ENCODE measurements at regions not wholly inside any gene's neighbourhood (a gene's known extent, or its start where the extent isn't known, plus 50 kb on each side); places are given as distances from the start of the nearest gene placed in this dataset.

DNA sequence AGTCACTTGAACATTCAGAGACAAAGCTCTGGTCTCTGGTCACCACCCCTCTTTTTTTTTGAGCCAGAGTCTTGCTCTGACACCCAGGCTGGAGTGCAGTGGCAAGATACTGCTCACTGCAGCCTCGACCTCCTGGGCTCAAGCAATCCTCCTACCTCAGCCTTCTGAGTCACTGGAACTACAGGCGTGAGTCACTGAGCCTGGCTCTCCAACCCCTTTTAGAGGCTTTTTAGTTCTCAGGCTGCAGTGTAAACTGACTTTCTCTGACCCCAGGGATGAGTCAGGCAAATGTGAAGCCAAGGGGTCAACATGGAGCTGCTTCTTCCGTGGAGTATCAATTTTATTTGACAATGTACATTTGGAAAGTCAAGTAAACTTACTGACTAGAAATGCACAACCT lies 229.2 kb downstream of the PTTG2 start:
- no peak for DNase-seq

GRCh38 chr4:38190717-38191178 lies 230.6 kb downstream of the PTTG2 start:
- no peak for DNase-seq

GRCh38 chr4:38192516-38192915 lies 232.3 kb downstream of the PTTG2 start:
- DNase-seq, result no peak

GRCh38 chr4:38193236-38193863 lies 233.2 kb downstream of the PTTG2 start:
- no peak for DNase-seq

GRCh38 chr4:38194047-38194602 lies 233.9 kb downstream of the PTTG2 start:
- no peak for DNase-seq

DNA sequence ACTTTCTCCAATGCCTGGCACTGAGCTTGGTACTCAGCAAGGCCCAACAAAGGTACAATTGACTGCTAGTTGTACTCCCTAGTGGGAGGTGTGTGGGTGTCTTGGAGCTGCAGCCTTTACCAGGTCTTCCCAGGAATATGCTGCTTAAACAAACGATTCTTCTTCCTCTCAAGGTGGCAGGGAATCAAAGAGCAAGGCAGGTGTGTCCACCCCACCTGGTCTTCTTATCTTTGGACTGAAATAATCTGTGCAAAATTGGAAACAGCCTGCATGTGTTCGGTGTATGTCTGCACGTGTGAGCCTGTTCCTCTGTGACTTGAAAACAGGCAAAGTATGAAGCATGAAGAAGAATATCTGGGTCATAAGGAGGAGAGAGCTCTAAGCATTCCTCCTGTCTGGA lies 235.3 kb downstream of the PTTG2 start:
- no peak for DNase-seq

DNA sequence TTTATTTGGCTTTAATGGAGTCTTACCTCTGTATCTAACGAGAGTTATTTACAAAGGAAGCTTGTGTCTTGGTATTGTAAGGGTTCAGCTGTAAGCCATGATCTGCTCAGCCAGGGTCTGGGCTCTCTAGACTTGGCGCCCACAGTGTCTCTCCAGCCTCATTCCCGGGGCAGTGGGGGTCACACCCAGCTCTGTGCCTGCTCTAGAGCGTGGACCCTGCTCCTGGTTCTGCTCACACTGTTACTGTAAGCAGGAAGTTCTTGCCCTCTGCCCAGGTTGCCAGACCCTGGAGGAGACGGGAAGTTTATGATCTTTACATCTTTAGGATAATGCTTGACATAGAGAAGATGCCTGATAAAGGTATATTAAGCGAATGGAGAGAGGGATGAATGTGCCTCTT lies 235.7 kb downstream of the PTTG2 start:
- no peak for DNase-seq

GRCh38 chr4:38202242-38202641 lies 242.0 kb downstream of the PTTG2 start:
- DNase-seq, result no peak

GRCh38 chr4:38203609-38204008 lies 243.4 kb downstream of the PTTG2 start:
- no peak for DNase-seq

DNA sequence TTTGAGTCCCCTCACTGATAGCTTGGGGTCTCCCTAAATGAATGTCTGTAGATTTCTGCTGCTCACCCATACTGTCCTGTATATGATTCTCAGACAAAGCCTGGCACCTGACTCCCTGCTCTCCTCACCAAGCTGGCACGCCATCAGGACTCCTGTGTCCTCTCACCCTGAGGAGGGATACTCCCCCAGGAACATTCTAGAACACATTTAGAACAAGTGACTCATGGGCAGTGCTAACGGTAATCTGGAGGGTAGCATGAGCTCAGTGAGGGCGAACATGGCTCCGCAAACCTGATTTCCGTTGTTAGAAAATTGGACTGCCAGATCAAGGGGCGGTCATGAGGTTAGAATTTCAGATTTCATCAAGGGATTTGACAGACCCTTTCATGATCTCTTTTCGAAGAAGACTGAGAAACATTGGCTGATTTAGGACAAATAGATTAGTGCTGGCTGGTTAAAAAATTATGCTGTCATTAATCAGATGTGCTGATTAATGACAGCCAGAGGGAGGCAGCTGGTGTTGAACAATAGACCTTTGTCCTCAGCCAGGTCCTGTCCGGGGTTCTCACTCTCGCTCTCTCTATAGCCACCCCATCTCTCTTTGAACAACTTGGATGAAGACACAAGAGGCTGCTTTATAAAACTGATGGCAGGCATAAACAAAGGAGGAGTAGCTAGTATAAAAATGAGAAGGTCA lies 244.3 kb downstream of the PTTG2 start:
- no peak for DNase-seq

DNA sequence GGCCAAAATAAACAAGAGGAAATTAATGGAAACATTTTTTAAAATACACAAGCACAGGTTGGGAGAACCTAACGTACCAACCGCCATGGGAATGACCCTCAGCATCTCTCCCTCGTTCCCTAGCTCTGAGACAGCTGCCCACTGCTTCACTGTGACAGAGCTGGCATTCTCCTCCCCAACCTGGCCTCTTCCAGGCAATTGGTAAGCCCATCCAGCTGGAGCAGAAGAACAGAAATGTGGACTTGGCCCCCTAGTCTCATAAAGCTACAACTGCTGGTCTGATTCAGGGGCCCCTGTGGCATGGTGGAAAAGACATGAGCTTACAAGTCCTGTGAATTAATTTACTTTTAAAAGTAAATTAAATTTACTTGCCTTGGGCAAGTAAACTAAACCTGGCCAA lies 245.1 kb downstream of the PTTG2 start:
- no peak for DNase-seq

DNA sequence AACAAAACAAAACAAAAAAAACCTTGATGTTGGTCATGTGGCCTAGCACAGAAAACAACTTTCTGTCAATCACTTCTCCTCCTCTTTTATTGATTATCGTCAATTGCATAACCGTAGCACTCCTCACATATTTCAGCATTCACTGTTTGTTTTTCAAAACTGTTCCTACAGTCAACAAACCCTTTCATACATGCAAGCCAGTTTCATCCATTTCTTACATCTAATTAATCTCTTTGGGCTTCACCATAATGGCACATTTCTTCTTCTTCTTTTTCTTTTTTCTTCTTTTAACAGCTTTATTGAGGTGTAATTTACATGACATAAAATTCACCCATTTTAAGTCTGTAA lies 246.9 kb downstream of the PTTG2 start:
- no peak for DNase-seq

DNA sequence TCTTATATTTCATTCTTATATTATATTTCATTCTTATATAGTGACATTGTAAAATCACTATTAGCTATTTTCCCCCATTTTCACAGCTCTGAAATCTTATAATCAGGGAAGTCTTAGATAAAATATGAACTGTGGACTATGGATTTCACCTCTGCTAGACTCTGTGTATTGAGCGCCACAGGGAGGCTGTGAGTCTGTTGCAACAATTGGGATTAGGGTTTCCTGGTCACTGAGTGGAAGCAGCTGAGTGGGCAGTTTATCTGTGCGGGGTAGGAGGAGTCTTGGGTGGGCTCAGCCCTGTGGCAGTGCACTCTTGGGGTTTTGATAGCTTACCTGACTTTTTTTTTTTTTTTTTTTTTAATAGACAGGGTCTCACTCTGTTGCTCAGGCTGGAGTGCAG lies 249.5 kb downstream of the PTTG2 start:
- no peak for DNase-seq

GRCh38 chr4:38210396-38211114 lies 250.4 kb downstream of the PTTG2 start:
- DNase-seq, result no peak

DNA sequence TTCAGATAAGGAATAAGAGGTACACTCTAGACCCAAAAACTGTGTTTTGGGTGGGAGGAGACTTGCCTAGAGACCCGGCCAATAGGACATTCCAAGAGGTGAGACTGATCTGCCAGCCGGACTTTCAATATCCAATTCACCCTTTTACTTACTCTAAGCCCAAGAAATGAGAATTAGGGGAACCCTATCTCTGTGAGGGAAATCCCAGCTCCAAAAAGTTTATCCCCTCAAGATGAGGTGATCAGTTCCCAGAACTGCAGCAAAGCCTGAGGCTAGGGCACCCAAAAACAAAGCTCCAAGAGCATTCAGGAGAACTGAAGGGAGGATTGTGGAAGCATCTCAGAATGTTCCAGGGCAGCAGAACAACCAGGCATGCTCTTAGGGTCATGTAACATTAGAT lies 251.7 kb downstream of the PTTG2 start:
- DNase-seq, result no peak

DNA sequence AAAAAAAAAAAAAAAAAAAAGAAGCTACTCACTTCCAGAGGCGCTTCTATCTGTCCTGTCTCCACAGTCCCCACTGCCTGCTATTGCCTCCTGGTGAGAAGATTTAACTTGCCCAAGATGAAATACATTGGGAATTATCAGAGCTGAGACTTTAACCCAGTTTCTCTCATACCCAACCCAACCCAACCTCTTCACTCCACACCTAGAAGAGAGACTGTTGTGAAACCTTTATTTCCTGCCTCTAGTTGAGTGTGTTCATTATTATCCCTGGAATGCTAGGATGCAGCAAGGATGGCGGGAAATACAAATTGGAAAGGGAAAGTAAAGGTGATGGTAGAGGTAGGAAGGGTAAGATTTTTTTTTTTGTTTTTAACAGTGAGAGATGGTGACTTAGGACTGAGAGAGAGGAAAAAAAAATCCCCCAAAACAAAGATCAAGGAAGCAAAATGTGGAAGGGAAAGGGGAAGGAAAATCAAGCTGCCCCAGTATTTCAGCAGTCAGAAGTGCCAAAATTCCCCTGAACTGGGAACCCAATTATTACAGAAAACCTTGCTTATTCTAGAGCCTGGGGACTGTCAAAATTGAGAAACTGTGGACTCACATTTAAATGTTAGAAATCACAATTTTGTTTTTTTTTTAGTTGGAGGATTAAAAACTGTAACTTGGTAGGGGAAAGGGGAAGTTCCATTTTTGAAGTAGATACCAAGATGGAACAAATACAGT lies 253.0 kb downstream of the PTTG2 start:
- no peak for DNase-seq

- no peak for DNase-seq
Observed at GRCh38 chr4:38222892-38223291, 262.7 kb downstream of the PTTG2 start.

- DNase-seq, result no peak
Observed at GRCh38 chr4:38223306-38223705, 263.1 kb downstream of the PTTG2 start.

- no peak for DNase-seq
Observed at GRCh38 chr4:38223782-38224236, 263.6 kb downstream of the PTTG2 start.

GRCh38 chr4:38224850-38225249 lies 264.7 kb downstream of the PTTG2 start:
- no peak for DNase-seq

DNA sequence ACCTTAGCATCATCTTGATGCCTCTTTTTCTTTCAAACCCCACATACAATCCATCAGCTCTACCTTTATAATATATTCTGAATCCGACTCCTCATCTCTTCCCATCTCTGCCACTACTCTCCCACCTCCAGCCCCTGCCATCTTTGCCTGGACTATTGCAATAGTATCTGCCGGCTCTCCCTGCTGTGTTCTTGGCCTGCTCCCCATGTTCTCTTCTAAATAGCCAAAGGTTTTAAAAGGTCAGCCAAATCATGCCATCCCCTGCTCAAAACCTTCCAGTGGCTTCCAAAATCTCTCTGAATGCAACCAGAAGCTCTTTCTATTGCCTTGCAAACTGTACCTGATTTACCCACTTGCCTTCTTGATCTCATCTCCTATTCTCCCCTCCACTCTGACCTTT lies 266.0 kb downstream of the PTTG2 start:
- no peak for DNase-seq

DNA sequence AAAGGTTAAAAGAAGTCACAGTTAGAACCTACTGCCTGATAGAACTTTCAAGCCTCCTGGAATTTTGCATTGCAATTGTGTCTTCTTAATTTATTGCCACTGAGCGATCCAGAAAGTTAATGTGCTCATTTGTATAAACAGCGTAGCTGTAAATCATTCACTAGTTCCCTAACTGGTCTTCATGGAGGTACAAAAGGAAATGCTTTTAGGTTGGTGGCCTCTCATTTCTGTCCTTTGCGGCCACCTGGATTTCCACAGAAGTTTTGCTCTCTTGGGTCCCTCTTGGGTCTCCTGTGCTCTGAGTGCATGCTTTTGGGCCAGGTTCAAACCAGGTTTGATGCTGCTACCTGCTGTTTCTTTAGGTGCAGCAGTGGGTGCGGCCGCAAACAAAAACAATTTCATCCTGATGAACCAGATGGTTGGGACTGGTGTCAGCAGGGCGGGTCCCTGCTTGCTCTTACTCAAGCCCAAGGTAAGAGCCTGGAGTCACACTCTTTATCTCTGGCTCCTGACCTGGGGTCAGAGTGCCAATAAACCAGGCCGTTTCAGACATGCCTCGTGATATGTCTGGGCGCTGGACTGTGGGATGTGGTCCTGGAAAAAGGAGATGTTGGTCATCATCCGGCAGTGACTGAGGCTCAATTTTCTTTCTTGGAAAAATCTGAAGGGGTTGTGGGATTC lies 270.1 kb downstream of the PTTG2 start:
- DNase-seq, result no peak

All from NCI-H82 (cell line).